A673 (cell line): ENCODE measurements at regions not wholly inside any gene's neighbourhood (a gene's known extent, or its start where the extent isn't known, plus 50 kb on each side); places are given as distances from the start of the nearest gene placed in this dataset.

Experiments used
- EZH2 ChIP-seq: fragments of 200-600 bp; sonication (generic); IDR thresholded peaks from 2 replicates; pipeline ENCODE4 v1.6.1; 2017; ENCODE audit warnings: borderline replicate concordance, low read depth, mild to moderate bottlenecking, mixed read lengths, antibody characterized with exemption, low read length; ENCODE audit not compliant: poor library complexity, severe bottlenecking
- TF ChIP-seq, protein P1 (sequence below): fragments of 300-800, 200-600 bp; sonication (generic); conservative IDR thresholded peaks from 2 replicates; pipeline ENCODE4 v1.5.1; 2017; ENCODE audit warnings: low read depth, mild to moderate bottlenecking, antibody characterized with exemption, low read length, moderate library complexity, mixed read lengths

DNA sequence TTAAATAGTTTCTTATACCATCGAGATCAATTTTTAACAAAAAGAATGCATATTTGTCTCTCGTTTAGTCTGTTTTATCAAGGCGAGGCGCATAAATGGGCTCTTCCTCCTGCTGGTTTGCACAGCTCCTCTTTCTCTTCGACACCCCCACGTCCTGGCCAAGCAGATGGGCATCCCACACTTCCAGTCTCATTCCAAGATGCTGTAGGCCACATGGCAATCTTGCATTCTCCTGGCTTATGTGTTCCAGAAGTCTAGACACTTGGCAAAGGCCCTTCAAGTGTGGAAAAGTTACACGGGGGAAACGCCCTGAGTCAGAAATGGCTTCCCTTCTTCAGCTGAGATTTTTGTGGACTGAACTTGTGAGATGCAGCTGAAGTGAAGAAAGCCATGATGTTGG is 447.1 kb downstream of the QKI start:
- TF ChIP-seq, protein P1, sequence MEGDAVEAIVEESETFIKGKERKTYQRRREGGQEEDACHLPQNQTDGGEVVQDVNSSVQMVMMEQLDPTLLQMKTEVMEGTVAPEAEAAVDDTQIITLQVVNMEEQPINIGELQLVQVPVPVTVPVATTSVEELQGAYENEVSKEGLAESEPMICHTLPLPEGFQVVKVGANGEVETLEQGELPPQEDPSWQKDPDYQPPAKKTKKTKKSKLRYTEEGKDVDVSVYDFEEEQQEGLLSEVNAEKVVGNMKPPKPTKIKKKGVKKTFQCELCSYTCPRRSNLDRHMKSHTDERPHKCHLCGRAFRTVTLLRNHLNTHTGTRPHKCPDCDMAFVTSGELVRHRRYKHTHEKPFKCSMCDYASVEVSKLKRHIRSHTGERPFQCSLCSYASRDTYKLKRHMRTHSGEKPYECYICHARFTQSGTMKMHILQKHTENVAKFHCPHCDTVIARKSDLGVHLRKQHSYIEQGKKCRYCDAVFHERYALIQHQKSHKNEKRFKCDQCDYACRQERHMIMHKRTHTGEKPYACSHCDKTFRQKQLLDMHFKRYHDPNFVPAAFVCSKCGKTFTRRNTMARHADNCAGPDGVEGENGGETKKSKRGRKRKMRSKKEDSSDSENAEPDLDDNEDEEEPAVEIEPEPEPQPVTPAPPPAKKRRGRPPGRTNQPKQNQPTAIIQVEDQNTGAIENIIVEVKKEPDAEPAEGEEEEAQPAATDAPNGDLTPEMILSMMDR, result no peak
- TF ChIP-seq EZH2, result no peak
